ENCODE measurements at regions not wholly inside any gene's neighbourhood (a gene's known extent, or its start where the extent isn't known, plus 50 kb on each side); places are given as distances from the start of the nearest gene placed in this dataset.

DNA sequence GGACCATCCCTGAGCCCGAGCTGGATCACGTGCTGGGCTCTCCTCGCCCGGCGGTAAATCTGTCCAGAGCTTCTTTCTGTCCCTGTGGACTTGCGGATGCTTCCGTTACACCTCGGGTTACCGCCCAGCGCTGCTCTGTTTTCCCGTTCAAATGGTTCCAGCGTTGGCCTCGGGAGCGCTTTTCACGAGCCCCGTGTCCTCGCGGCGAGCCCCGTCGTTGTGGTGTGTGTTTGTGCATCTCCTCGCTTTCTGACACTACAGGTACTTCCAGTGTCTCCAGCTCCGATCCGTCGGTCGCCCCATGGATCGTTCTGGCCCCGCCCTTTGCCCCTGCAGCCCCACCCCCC is 77.4 kb downstream of the RTP5 start:
- Histone ChIP-seq H2AFZ (ENCODE audit: low read length) (no peak overlapping the region), H3K79me2 (ENCODE audit: insufficient read depth, low read depth, low read length) (no peaks in the 10 kb centered on the region), H4K20me1 (ENCODE audit: insufficient read depth, low read length) (no peaks in the 10 kb centered on the region), H3K27ac (ENCODE audit: low read depth, low read length, poor library complexity, severe bottlenecking) (no peak overlapping the region), H3K4me3 (ENCODE audit: low read depth, low read length, poor library complexity, severe bottlenecking) (no peak overlapping the region), H3K9me3 (ENCODE audit: low read length) (no peaks in the 10 kb centered on the region), H3K4me1 (ENCODE audit: insufficient read depth, low read length, poor library complexity, severe bottlenecking) (peaks cover 4% of the 10 kb centered on the region), H3K4me2 (ENCODE audit: low read length) (no peak overlapping the region), H3K9me2 (ENCODE audit: insufficient read depth, low read length) (no peaks in the 10 kb centered on the region), H3K36me3 (ENCODE audit: insufficient read depth, low read length) (no peaks in the 10 kb centered on the region)
- ChIA-PET POLR2A (no interaction called here), CTCF (ENCODE audit: unreplicated experiment) (no interaction called here)
- TF ChIP-seq EZH2phosphoT487 (IDR thresholded peaks at IDR 0.05; ENCODE audit: borderline replicate concordance, low read depth, low read length): no peak
- no peak for TF ChIP-seq CTCF (conservative IDR thresholded peaks at IDR 0.05; ENCODE audit: low read length)
- no TSS peak for BruUV-seq (replicated peaks)
- intact Hi-C loops (cut with micrococcal nuclease; ENCODE audit: unreplicated experiment): no loop called here
- no peak for DNase-seq (ENCODE audit: low spot score)

DNA sequence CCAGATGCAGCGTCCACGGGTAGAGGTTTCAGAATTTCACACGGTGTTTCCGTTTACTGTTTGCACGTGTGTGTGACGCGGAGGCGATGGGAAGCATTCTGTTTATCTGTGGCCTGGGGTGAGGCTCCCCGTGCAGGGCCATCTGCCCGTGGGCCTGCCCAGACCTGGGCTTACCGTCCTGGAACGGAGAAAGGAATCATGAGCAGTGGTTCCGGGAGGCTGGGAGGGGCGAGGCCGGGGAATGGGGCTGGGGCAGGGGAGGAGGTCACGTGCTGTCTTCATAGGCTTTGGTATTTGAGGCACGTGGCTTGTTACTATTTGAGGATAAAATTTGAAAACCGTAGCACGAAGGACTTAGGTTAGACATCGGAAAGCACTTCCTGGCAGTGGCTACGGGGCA is 77.9 kb downstream of the RTP5 start:
- Histone ChIP-seq H3K4me2 (ENCODE audit: low read length) (no peak overlapping the region), H3K9me3 (ENCODE audit: low read length) (no peaks in the 10 kb centered on the region), H3K36me3 (ENCODE audit: insufficient read depth, low read length) (no peaks in the 10 kb centered on the region), H3K79me2 (ENCODE audit: insufficient read depth, low read depth, low read length) (no peaks in the 10 kb centered on the region), H3K9me2 (ENCODE audit: insufficient read depth, low read length) (no peaks in the 10 kb centered on the region), H2AFZ (ENCODE audit: low read length) (no peak overlapping the region), H3K4me1 (ENCODE audit: insufficient read depth, low read length, poor library complexity, severe bottlenecking) (peaks cover 4% of the 10 kb centered on the region), H4K20me1 (ENCODE audit: insufficient read depth, low read length) (no peaks in the 10 kb centered on the region), H3K4me3 (ENCODE audit: low read depth, low read length, poor library complexity, severe bottlenecking) (no peak overlapping the region), H3K27ac (ENCODE audit: low read depth, low read length, poor library complexity, severe bottlenecking) (no peak overlapping the region)
- CTCF ChIA-PET (ENCODE audit: unreplicated experiment): no interaction called here
- POLR2A ChIA-PET: no interaction called here
- intact Hi-C loops (cut with micrococcal nuclease; ENCODE audit: unreplicated experiment): no loop called here
- no TSS peak for BruUV-seq (replicated peaks)
- DNase-seq (ENCODE audit: low spot score): no peak
- TF ChIP-seq EZH2phosphoT487 (IDR thresholded peaks at IDR 0.05; ENCODE audit: borderline replicate concordance, low read depth, low read length): no peak
- TF ChIP-seq CTCF (conservative IDR thresholded peaks at IDR 0.05; ENCODE audit: low read length): no peak

DNA sequence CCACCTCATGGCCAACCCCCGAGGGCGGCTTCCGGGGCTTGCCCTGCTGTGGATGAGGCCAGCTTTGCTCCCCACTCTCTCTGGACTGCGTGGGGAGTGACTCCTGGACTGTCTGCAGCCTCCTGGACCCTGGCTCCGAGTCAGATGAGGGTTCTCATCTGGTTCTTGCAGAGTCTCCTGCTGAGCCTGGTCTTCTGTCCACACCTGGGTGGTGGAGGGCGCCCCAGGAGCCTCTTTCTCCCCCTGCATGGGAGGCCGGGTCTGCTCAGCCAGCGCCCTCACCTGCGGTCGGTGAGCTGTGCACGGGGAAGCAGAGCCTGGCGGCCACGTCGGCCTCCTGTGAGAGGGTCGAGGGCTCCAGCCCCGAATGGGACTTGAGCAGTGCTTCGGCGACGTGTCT is 78.3 kb downstream of the RTP5 start:
- Histone ChIP-seq H3K79me2 (ENCODE audit: insufficient read depth, low read depth, low read length) (no peaks in the 10 kb centered on the region), H3K4me1 (ENCODE audit: insufficient read depth, low read length, poor library complexity, severe bottlenecking) (peaks cover 4% of the 10 kb centered on the region), H3K27ac (ENCODE audit: low read depth, low read length, poor library complexity, severe bottlenecking) (no peak overlapping the region), H3K9me3 (ENCODE audit: low read length) (no peaks in the 10 kb centered on the region), H3K4me2 (ENCODE audit: low read length) (no peak overlapping the region), H4K20me1 (ENCODE audit: insufficient read depth, low read length) (no peaks in the 10 kb centered on the region), H3K4me3 (ENCODE audit: low read depth, low read length, poor library complexity, severe bottlenecking) (no peak overlapping the region), H3K36me3 (ENCODE audit: insufficient read depth, low read length) (no peaks in the 10 kb centered on the region), H3K9me2 (ENCODE audit: insufficient read depth, low read length) (no peaks in the 10 kb centered on the region), H2AFZ (ENCODE audit: low read length) (no peak overlapping the region)
- no peak for DNase-seq (ENCODE audit: low spot score)
- ChIA-PET POLR2A (no interaction called here), CTCF (ENCODE audit: unreplicated experiment) (no interaction called here)
- intact Hi-C loops (cut with micrococcal nuclease; ENCODE audit: unreplicated experiment): no loop called here
- no TSS peak for BruUV-seq (replicated peaks)
- TF ChIP-seq EZH2phosphoT487 (IDR thresholded peaks at IDR 0.05; ENCODE audit: borderline replicate concordance, low read depth, low read length) (no peak), CTCF (conservative IDR thresholded peaks at IDR 0.05; ENCODE audit: low read length) (no peak)
